ENCODE measurements at regions not wholly inside any gene's neighbourhood (a gene's known extent, or its start where the extent isn't known, plus 50 kb on each side); places are given as distances from the start of the nearest gene placed in this dataset.
"Not testable (repeated sequence)": the region's sequence is repeated elsewhere in the genome, so short reads cannot be mapped to it uniquely, and the experiment has no call there.

DNA sequence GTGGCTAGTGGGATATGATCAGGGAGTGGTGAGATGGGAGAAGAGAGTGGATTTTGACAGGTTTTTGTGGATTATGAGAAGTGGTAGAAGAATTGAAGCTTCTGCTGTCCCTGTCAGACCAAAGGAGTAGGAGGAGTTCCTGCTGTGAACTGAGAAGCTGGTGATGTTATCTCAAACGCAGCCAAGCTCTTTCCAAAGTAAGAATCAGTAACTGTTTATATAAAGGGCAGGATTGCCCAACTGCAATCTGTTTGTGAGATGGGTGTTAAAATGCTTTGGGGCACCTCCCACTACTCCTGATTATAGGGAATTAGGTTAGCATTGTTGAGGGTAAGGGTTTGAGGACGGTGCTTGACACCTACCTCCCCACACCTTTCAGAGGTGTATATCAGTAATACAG is 60.5 kb upstream of the USP25 start:
- TF ChIP-seq ZFX (IDR thresholded peaks at IDR 0.05; ENCODE audit: borderline replicate concordance) (no peak), CTCF (IDR thresholded peaks at IDR 0.05) (no peak)
- H3K27ac ChIP-seq: no peak overlapping the region

- H3K27ac ChIP-seq: no peak overlapping the region
These were observed 58.6 kb upstream of the USP25 start for GRCh38 chr21:15671188-15671587.

GRCh38 chr21:15672578-15672977 is 57.2 kb upstream of the USP25 start:
- H3K27ac ChIP-seq: not testable (repeated sequence)

More at GRCh38 chr21:15671188-15671587, 58.6 kb upstream of the USP25 start:
- no peak for TF ChIP-seq ZFX (IDR thresholded peaks at IDR 0.05; ENCODE audit: borderline replicate concordance)
- no peak for TF ChIP-seq CTCF (IDR thresholded peaks at IDR 0.05)

DNA sequence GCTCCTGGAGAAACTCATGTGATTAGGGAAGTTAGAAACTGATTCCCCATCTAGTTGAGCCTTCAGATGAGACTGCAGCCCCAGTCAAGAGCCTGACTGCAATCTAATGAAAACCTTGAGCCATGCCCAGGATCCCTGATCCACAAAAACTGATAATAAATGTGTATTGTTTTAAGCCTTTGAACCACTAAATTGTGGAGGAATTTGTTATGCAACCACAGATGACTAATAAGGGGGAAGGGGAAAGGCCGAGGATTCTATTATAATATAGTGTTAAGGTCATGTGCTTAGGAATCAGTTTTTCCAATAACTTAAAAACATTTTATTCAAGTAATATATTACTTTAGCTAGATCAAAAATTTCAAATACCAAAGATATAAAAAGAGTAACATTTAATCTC is 52.8 kb upstream of the USP25 start:
- no peak overlapping the region for H3K27ac ChIP-seq
- TF ChIP-seq CTCF (IDR thresholded peaks at IDR 0.05) (no peak), ZFX (IDR thresholded peaks at IDR 0.05; ENCODE audit: borderline replicate concordance) (no peak)

GRCh38 chr21:15679630-15680029 is 50.2 kb upstream of the USP25 start:
- TF ChIP-seq ZFX (IDR thresholded peaks at IDR 0.05; ENCODE audit: borderline replicate concordance): no peak
- 0 out of 2 replicates have a peak, but pooled peaks have one; percentile 6 for TF ChIP-seq CTCF (IDR thresholded peaks at IDR 0.05)

More at GRCh38 chr21:15679630-15680029, 50.2 kb upstream of the USP25 start:
- no peak overlapping the region for H3K27ac ChIP-seq
